22Rv1 (cell line): ENCODE measurements at regions not wholly inside any gene's neighbourhood (a gene's known extent, or its start where the extent isn't known, plus 50 kb on each side); places are given as distances from the start of the nearest gene placed in this dataset.

ENCODE experiments used
- ZFX ChIP-seq: fragments of 450-650 bp; IDR thresholded peaks from 2 replicates; pipeline ENCODE4 v1.6.1; 2017; ENCODE audit warnings: antibody characterized with exemption, borderline replicate concordance
- TF ChIP-seq, protein P1 (sequence below): fragments of 450-650 bp; IDR thresholded peaks from 2 replicates; pipeline ENCODE4 v1.5.1; 2017; ENCODE audit warnings: mild to moderate bottlenecking

GRCh38 chr20:6838181-6838826, 70.8 kb downstream of the BMP2 start:
- TF ChIP-seq, protein P1, sequence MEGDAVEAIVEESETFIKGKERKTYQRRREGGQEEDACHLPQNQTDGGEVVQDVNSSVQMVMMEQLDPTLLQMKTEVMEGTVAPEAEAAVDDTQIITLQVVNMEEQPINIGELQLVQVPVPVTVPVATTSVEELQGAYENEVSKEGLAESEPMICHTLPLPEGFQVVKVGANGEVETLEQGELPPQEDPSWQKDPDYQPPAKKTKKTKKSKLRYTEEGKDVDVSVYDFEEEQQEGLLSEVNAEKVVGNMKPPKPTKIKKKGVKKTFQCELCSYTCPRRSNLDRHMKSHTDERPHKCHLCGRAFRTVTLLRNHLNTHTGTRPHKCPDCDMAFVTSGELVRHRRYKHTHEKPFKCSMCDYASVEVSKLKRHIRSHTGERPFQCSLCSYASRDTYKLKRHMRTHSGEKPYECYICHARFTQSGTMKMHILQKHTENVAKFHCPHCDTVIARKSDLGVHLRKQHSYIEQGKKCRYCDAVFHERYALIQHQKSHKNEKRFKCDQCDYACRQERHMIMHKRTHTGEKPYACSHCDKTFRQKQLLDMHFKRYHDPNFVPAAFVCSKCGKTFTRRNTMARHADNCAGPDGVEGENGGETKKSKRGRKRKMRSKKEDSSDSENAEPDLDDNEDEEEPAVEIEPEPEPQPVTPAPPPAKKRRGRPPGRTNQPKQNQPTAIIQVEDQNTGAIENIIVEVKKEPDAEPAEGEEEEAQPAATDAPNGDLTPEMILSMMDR = no peak
- no peak for TF ChIP-seq ZFX
